ENCODE measurements at regions not wholly inside any gene's neighbourhood (a gene's known extent, or its start where the extent isn't known, plus 50 kb on each side); places are given as distances from the start of the nearest gene placed in this dataset.

DNA sequence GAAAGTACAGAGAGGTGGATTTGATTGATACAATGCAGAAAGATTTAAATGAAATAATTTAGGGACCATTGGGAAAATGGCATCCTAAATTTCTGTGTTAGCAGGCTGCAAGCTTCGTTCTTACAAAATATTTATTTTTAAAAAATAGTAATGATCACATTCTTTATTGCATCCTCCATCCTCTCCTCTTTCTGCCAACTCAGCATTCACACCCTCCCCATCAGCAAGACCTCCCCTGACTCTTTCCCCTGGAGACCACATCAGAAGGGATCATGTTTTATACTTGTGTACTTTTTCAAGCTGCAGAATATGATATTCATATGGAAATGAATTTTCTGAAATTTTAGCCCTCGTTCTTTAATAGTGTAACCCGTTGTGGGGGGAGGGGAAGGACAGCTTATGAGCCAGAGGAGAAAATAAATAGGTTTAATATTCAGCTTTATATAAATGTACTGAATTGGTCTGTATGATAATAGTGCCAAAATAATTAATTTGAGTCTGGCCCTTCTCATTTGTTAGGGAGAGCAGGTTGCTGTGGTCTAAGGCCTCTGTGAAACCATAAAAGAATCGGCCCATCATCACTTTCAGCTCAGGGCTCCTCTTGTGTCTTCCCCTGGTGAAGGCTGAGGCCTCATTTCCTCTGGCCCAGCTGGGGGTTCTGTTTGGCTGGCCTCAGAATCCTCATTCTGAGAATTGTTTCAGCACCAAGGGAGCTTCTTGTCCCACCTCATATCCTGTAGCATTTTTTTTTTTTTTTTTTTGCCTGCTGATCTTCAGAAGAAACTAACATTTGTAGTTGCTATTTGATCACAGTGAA, 330.8 kb downstream of the TXNL1 start:
- H3K27ac ChIP-seq: no peak overlapping the region

DNA sequence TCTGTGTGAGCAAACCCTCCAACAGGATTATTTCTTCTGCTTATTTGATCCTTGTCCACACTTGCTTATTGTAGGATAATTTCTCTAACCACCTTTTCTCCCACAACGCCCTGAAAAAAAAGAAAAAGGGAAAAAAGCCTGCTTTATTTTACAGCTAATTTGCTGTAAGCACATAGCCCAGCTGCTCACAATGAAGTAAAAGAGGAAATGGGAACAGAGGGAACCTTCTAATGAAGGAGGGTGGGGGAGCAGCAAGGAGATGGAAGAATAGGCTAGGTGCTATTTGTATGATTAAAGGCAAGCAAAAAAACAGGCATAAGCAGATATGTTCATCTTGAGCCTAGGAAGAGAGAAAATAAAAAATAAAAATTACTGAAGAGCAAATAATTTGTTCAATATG, 331.6 kb downstream of the TXNL1 start:
- WGBS, 3 donors: 29 to 44% (median 36%) methylated on average over 1 of the region's 1 CpG
- no peak for ATAC-seq

More for the DNA sequence above, 330.8 kb downstream of the TXNL1 start:
- Histone ChIP-seq H3K27me3 (ENCODE audit: insufficient read depth in 3 of 3, low read length in 2 of 3) (no peaks in the 10 kb centered on the region), H3K4me1 (no peaks in the 10 kb centered on the region), H3K36me3 (ENCODE audit: insufficient read depth in 1 of 2, low read depth in 1 of 2) (no peaks in the 10 kb centered on the region), H3K4me3 (no peak overlapping the region), H3K9me3 (no peaks in the 10 kb centered on the region)
- intact Hi-C loops (cut with DNase I): no loop called here
- DNase-seq (no peak), ATAC-seq (no peak)
- 42 to 56% (median 54%) methylated on average over 4 of the region's 4 CpGs for WGBS, 3 donors
- TF ChIP-seq, protein P1, sequence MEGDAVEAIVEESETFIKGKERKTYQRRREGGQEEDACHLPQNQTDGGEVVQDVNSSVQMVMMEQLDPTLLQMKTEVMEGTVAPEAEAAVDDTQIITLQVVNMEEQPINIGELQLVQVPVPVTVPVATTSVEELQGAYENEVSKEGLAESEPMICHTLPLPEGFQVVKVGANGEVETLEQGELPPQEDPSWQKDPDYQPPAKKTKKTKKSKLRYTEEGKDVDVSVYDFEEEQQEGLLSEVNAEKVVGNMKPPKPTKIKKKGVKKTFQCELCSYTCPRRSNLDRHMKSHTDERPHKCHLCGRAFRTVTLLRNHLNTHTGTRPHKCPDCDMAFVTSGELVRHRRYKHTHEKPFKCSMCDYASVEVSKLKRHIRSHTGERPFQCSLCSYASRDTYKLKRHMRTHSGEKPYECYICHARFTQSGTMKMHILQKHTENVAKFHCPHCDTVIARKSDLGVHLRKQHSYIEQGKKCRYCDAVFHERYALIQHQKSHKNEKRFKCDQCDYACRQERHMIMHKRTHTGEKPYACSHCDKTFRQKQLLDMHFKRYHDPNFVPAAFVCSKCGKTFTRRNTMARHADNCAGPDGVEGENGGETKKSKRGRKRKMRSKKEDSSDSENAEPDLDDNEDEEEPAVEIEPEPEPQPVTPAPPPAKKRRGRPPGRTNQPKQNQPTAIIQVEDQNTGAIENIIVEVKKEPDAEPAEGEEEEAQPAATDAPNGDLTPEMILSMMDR (IDR thresholded peaks at IDR 0.05): no peak

DNA sequence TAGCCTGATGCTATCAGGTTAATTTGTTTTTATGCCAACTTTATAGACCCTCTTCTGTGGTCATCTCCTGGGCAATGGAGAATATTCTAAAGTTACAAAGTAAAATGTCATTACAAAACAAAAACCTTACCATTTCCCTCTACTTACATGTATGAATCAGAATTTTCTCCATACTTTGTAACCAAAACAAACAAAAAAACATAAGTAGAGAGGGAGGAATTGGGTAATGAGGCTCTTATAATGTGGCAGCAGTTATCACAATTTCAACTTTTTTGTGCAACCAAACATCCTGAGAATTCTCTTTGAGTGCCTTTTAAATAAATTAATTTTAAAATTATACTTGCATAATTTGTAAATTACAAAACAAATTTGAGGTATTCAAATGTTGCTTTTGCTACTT, 332.8 kb downstream of the TXNL1 start:
- intact Hi-C loops (cut with DNase I): no loop called here
- TF ChIP-seq, protein P1 (IDR thresholded peaks at IDR 0.05): no peak
- ATAC-seq (no peak), DNase-seq (no peak)
- Histone ChIP-seq H3K36me3 (ENCODE audit: insufficient read depth in 1 of 2, low read depth in 1 of 2) (no peaks in the 10 kb centered on the region), H3K9me3 (no peaks in the 10 kb centered on the region), H3K27ac (no peak overlapping the region), H3K4me3 (no peak overlapping the region), H3K4me1 (no peaks in the 10 kb centered on the region), H3K27me3 (ENCODE audit: insufficient read depth in 3 of 3, low read length in 2 of 3) (no peaks in the 10 kb centered on the region)

More for the DNA sequence above, 331.6 kb downstream of the TXNL1 start:
- Histone ChIP-seq H3K4me3 (no peak overlapping the region), H3K27me3 (ENCODE audit: insufficient read depth in 3 of 3, low read length in 2 of 3) (no peaks in the 10 kb centered on the region), H3K9me3 (no peaks in the 10 kb centered on the region), H3K36me3 (ENCODE audit: insufficient read depth in 1 of 2, low read depth in 1 of 2) (no peaks in the 10 kb centered on the region), H3K4me1 (no peaks in the 10 kb centered on the region), H3K27ac (no peak overlapping the region)
- intact Hi-C loops (cut with DNase I): no loop called here
- TF ChIP-seq, protein P1 (IDR thresholded peaks at IDR 0.05): no peak
- DNase-seq: no peak

DNA sequence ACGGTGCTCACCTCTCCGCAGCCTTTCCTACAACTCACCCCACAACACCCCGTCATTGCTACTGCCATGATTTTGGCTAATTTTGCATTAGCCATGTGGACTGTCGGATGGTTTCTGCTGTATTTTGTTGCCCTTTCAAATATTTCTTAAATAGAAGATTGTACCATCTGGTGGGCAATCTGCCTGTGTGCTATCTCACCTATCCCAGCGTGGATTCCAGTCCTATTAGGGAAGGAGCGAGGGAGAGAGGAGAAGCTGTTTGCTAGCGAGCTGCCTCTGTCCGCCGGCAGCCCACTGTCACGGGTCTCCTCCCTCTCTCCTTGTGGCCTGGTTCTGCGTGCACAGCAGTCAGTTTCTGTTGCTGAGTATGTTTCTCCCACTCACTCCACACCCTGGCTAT, 336.2 kb downstream of the TXNL1 start:
- WGBS, 3 donors: 91 to 97% (median 95%) methylated on average over 11 of the region's 11 CpGs
- DNase-seq: no peak
- TF ChIP-seq, protein P1 (IDR thresholded peaks at IDR 0.05): no peak
- Histone ChIP-seq H3K9me3 (no peaks in the 10 kb centered on the region), H3K4me3 (no peak overlapping the region), H3K36me3 (ENCODE audit: insufficient read depth in 1 of 2, low read depth in 1 of 2) (no peaks in the 10 kb centered on the region), H3K27me3 (ENCODE audit: insufficient read depth in 3 of 3, low read length in 2 of 3) (no peaks in the 10 kb centered on the region), H3K27ac (no peak overlapping the region), H3K4me1 (no peaks in the 10 kb centered on the region)
- intact Hi-C loops (cut with DNase I): no loop called here
- no peak for ATAC-seq

DNA sequence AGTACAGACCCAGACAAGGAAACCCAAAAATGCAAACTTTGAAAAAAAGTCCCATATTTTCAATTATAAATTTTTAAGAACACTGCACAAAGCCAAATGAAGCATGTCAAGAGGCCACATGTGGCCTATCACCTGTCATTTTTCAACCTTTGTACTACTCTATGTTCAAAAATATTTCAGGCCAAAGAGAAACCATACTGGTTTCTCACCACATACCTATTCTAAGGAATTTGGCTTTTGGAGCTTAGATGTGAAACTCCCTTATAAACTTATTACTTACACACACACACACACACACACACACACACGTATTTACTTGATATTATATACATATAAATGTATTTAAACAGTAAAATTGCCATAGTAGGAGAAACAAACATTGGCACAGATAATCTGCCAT, 338.7 kb downstream of the TXNL1 start:
- Histone ChIP-seq H3K4me1 (no peaks in the 10 kb centered on the region), H3K9me3 (no peaks in the 10 kb centered on the region), H3K4me3 (no peak overlapping the region), H3K36me3 (ENCODE audit: insufficient read depth in 1 of 2, low read depth in 1 of 2) (no peaks in the 10 kb centered on the region), H3K27ac (no peak overlapping the region), H3K27me3 (ENCODE audit: insufficient read depth in 3 of 3, low read length in 2 of 3) (no peaks in the 10 kb centered on the region)
- WGBS, 3 donors: 73 to 83% (median 74%) methylated on average over 1 of the region's 1 CpG
- TF ChIP-seq, protein P1 (IDR thresholded peaks at IDR 0.05): no peak
- DNase-seq (no peak), ATAC-seq (no peak)
- intact Hi-C loops (cut with DNase I): no loop called here

Data from psoas muscle (tissue), 7 donors.